ENCODE measurements at regions not wholly inside any gene's neighbourhood (a gene's known extent, or its start where the extent isn't known, plus 50 kb on each side); places are given as distances from the start of the nearest gene placed in this dataset.
"Not testable (repeated sequence)": the region's sequence is repeated elsewhere in the genome, so short reads cannot be mapped to it uniquely, and the experiment has no call there.

DNA sequence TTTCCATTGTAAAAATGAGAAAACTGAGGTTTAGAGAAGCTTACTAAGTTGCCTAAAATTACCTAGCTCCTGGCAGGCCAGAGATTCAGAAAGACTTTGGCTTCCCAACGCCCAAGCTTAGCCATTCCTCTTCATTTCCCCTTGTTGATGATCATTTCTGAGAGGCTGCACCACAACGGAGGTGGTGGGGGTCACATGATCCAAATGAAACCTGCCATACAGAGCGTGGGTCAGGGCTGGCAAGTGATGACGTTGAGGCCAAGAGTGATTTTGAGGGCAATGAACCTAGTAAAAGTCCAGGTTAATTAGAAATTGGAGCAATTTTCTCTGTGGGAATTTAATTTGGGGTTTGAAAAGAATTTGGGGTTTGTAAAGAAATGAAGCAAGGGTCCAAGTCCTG lies 109.9 kb downstream of the TMEM182 start:
- DNase-seq (ENCODE audit: low read depth): no peak

DNA sequence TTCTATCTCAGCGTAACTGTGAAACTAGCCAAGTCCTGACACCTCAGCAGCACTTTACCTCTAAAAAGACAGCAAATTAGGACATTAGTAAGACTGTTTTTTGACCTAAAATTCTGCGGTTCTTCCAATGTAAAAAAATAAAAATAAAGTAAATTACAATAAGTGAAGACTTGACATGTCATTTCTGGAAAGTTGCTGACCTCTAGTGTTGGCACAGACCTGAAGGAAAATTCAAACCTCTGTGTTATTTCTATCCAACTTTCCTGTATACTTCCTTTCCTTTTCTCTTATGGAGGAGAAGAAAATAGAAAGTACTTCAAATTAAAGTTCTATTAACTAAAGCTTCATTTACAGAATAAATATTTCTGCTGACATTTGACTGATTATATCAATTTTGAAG lies 110.6 kb downstream of the TMEM182 start:
- peak; percentile 2 for DNase-seq (ENCODE audit: low read depth)

DNA sequence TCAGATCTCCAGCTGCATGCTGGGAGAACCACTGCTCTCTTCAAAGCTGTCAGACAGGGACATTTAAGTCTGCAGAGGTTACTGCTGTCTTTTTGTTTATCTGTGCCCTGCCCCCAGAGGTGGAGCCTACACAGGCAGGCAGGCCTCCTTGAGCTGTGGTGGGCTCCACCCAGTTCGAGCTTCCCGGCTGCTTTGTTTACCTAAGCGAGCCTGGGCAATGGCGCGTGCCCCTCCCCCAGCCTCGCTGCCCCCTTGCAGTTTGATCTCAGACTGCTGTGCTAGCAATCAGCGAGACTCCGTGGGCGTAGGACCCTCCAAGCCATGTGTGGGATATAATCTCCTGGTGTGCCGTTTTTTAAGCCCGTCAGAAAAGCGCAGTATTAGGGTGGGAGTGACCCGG lies 117.7 kb downstream of the TMEM182 start:
- not testable (repeated sequence) for DNase-seq (ENCODE audit: low read depth)

DNA sequence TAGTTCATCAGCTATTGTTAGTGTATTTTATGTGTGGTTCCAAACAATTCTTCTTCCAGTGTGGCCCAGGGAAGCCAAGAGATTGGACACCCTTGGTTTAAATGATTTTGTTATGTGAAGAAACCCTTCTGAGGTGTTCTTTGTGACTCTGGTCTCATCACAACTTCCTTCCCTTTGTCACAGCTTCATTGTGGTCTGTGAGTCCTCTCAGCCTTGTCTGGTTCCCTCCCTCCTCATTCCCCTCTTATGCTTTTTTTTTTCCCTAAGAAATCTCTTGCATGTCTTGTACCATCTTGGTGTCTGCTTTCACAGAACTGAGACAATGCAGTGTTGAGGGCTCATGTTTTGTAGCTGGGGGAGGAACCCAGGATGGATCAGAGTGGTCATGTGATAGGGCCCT lies 118.9 kb downstream of the TMEM182 start:
- DNase-seq (ENCODE audit: low read depth): no peak

DNA sequence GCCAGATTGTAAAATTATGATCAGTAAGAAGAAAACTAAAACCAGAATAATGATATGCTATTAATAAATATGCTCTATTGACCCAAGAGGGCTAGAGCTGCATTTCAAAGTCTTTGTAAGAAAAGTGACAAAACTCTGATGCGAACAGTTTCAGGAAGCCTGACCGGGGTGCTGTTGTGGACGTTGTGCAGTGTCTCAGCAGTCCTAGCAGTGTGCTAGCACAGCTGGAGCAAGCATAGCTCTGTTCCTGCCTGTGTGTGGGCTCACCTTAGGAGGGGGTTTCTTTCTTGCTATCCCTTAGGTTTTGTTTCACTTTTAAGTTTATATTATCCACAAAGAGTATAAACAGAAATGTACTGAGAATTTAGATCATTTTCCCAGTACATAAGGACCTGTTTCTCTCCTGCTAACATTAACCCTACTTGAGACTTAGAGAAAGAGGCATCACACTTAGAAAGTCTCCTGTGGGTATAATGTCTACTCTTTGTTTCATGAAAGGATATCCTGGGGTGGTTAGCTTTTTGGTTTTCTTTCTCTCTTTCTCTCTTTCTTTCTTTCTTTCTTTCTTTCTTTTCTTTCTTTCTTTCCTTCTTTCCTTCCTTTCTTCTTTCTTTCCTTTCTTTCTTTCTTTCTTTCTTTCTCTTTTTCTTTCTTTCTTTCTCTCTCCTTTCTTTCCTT lies 124.5 kb downstream of the TMEM182 start:
- no peak for DNase-seq (ENCODE audit: low read depth)

DNA sequence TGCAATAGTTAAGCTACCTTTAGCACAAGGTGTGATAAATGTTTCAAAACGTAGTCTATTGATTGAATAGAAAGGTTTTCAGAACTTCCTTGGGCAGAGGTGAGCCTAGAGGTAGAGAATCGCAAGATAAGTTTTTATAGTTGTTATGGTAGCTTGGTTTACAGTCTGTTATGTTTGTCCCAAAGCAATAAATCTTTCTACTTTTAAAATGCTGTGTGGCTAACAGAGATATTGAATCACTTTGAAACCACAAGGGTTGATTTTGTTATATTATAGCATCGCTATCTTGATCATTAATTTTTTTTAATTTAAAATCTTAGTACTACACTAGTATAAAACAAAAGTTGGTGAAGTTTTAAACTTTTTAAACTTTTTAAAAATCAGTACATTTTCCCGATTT lies 126.7 kb downstream of the TMEM182 start:
- no peak for DNase-seq (ENCODE audit: low read depth)

DNA sequence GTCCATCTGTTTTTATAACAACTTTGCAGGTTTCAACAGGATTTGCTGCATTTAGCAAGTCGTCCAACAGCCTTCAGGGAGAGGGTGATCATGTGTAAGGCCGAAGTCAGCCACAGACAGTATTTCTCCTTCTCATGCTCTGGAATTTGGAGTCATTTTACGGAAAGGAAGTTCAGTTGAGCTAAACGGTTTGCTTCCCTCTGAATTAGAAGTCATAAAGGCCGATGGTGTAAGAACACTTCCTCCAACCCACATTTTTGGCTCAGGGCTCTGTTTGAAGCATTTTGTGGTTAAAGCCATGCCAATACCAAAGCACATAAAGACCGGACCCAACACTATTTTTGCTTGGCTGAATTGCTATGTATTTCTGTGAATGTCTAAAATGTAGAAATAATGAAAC lies 129.5 kb downstream of the TMEM182 start:
- no peak for DNase-seq (ENCODE audit: low read depth)

DNA sequence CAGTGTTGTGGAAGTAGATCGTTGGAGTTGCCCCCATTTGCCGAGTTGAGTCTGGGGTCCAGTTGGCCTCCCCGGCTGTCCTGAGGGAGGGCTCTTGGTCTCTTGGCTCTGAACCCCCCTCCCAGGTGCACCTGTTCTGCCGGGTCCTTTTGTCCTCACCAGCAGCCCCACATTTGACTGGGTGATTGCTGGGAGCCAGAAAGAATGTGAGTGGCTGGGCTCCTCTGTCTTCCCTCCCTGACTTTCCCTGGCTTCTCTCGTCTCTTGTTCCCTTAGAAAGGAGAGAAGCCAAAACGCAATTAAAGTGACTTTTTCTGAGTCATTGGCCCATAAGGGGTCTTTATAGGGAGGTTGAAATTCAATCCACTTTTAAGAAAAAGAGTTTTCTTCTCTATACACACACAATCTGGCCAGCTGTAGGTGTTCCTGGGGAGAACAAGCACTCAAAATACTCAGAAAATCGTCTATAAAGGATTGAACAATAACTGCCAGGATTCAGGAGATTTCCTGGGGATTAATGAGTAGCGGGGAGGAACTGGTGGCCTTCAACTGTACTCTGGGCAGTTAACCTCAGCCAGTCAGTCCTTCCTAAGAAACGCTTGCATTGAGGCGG lies 131.0 kb downstream of the TMEM182 start:
- no peak for DNase-seq (ENCODE audit: low read depth)

DNA sequence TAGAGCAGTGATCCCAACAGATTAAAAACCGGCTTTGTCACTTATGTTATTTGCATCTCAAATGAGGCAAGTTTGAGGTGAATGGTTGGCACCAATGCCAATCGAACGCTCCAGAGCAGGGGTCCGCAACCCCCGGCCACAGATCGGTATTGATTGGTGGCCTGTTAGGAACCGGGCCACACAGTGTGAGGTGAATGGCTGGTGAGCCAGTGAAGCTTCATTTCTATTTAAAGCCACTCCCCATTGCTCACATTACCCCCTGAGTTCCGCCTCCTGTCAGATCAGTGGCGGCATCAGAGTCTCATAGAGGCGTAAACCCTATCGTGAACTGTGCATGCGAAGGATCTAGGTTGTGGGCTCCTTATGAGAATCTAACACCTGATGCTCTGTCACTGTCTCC lies 132.0 kb downstream of the TMEM182 start:
- no peak for DNase-seq (ENCODE audit: low read depth)

DNA sequence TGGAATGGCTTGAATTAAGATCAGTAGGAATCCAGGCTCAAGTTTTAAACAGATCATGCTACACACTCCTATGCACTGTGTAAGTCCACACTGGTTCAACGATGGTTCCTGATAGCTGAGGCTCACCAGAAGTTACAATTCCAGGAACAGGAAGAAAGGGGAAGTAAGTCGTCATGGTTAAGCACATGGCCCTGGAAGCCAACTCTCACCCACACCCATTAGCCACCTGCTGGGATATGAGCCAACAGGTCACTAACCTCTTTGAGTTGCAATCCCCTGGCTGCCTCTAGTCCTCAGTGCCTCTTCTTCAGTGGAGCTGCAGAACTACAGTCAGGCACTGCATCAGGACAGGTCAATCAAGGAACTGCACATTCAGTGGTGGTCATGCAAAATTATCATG lies 133.5 kb downstream of the TMEM182 start:
- DNase-seq (ENCODE audit: low read depth): no peak

DNA sequence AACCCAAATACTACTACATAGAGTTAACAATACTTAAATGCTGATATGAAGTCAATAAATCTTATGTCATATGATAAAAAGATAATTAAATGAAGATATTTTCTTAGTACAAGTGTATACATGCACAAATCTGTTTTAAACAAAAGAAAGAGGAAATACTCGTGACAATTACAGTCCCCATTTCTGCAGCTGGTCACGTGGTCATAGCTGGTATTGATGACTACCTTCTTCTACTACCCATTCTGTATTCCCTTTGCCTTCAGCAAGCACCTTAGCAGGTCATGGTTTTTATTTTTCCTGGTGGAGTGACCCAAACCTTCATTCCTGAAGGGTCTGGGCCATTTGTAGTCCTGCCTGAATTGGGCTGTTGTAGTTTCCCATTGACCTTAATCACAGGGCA lies 147.4 kb downstream of the TMEM182 start:
- not testable (repeated sequence) for DNase-seq (ENCODE audit: low read depth)

DNA sequence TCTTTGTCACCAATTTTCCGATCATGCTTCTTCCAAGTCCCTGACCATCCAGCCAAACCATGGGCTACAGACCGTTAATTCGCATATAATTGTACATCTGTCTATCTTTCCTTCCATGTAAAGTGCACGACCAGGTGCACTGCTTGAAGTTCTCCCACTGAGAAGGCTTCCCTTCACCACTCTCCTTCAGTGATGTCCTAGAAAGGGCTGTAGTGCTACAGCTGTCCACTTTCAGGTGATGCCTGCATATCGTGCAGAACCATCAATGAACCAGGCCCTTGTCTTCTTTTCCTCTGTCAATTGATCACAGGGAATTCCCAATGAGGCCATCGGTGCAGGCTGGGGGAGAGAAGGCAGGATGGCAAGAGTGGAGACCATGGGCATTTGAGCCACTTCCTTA lies 148.9 kb downstream of the TMEM182 start:
- DNase-seq (ENCODE audit: low read depth): no peak

DNA sequence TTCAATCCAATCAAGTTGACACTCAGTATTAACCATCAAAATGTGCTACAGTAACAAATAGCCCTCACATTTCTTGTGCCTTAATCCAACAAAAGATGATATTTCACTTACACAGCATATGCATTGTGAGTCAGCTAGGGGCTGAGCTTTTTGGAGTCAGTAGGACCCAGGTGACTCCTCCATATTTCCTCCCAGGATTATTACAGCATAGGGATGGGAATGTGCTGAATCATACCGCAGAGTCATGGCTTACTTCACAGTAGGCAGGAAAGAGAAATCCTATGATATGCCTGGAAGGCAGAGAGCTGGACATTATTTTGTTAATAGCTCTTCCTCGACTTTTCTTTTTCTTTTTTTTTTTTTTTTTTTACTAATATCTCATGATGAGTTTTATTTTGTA lies 153.3 kb downstream of the TMEM182 start:
- peak; percentile 2 for DNase-seq (ENCODE audit: low read depth)

DNA sequence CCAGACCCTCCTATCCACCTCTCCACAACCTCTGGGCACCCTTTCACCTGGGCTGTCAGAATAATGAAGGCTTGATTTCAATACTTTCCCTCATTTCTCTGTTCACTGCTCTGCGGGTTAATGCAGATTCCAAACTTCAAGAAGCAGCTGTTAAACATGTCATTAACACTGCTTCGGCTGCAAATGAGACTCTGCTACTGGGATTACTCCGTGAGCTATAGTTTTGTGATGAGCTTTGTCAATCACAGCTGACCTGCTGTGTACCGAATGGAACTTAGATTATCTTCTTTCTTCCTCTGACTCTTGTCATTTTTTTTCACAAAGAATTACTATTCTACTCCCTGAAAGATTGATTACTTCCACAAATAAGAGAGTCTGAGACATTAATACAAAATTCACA lies 160.5 kb downstream of the TMEM182 start:
- no peak for DNase-seq (ENCODE audit: low read depth)

DNA sequence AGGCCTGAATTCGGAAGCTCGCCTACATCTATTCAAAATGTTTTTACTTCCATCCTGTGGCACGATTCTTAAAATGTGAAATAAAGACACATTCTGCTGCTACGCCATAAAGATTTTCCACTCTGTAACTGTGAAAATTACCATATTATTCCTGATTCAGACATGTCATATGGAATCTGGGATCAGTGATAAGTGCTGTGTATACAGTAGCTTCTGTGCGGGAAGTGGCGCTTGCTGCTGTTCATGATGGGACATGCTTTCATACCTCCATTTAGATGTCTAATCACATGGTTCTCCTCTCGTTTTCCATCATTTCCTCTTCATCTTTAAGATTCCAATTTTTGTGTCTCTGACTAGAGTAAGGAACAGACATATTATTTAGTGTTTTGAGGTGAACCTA lies 163.2 kb downstream of the TMEM182 start:
- no peak for DNase-seq (ENCODE audit: low read depth)

DNA sequence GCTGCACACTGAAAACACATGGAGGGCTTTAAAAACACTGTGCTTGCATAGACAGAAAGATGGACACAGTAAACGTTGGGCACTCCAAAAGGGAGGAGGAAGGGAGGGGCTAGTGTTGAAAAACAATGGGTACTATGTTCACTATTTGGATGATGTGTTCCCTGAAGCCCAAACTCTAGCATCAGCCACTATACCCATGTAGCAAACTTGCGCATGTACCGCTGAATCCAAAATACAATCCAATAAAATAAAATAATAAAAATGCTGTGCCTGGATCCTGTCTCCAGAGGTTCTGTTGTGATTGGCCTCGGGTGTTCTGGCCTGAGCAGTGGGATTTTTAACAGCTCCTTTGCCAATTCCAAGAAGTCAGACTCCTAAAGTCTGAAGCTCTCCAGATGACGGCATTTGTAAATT lies 166.0 kb downstream of the TMEM182 start:
- no peak for DNase-seq (ENCODE audit: low read depth)

DNA sequence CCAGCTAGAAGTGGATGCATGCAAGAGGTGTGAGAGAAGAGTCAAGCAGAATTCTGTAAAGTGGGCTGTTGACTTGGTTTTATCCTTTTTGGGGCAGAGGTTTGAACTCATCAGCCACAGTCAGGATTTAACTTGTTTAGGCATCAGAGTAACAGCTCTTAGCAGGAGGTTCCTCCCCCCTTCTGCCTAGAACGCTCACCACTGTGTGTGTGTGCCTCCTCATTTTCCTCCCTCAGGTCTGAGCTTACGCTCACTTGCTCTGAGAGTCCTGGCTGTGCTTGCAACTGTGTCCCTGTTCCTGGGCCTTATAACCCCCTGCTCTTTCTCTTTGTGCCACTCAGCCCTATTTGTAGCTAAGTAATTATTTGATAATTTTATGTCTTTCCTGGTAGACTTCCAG lies 167.9 kb downstream of the TMEM182 start:
- DNase-seq (ENCODE audit: low read depth): no peak

DNA sequence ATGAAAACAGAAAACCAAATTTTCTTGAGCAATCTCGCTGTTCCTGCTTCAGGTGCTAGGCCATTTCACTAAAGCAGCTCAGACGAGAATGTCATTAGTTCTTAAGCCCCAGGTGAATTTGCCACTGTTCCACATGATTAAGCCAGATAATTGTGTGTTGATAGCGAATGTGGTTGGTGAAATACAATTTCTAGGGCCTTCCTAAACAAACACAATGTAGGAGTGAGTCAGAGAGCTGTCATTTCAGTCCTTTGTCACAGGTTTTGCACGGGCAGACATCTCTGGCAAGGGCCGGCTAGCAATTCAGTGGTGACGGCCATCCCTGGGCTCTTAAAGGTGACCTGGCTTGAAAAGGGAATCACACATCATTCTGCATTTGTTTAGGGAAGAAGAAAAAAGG lies 170.7 kb downstream of the TMEM182 start:
- DNase-seq (ENCODE audit: low read depth): no peak

DNA sequence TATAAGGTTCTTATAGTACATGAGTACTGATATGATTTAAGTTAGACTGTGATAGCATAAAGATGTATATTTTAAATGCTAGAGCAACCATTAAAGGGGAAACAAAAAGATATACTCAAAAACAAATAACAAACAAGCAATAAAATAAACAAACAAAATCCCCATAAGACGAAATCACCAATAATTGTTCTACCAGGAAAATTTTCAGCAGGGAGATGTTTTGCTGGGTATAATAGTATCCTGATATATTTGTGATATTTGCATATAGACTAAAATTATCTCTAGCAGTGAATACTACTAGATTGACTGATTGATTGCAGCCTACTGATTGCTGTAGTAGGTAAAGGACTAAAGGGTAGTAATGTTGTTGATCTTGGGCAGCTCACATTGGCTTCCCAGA lies 177.4 kb downstream of the TMEM182 start:
- DNase-seq (ENCODE audit: low read depth): no peak

DNA sequence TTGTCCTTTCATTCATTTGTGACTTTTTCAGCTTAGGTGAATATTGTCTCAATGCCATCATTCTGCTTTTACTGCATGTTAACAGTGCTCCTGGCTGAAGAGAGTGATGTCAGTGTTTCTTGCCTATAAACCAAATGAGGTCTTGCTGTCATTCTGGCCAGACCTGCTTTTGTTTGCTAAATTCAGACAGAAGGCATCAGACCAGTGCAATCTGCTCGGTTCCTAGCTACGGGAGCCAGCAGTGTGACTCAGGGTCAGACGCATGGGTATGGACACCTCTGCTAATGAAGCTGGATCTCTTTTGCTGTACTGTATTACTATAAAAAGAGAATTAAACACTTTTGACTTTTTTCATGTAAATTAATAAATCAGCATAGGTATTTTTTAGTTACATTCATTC lies 178.9 kb downstream of the TMEM182 start:
- DNase-seq (ENCODE audit: low read depth): no peak

DNA sequence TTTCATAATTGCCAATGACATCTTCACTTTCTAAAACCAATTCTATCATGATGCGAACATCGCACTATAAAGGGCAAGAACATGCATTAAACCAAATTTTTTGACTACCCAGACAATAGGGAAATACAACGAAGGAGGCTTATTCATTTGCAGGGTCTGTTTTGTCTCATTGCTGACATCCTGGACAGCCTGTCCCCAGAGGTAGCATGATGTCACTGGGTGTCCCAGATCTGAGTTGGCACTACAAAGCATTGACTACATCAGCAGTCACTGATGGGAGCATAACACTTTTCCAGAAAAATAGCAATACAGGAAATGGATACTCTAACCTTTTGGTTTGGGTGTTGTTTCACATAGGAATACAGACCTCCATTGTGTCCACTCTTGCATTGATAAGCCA lies 180.3 kb downstream of the TMEM182 start:
- DNase-seq (ENCODE audit: low read depth): no peak

DNA sequence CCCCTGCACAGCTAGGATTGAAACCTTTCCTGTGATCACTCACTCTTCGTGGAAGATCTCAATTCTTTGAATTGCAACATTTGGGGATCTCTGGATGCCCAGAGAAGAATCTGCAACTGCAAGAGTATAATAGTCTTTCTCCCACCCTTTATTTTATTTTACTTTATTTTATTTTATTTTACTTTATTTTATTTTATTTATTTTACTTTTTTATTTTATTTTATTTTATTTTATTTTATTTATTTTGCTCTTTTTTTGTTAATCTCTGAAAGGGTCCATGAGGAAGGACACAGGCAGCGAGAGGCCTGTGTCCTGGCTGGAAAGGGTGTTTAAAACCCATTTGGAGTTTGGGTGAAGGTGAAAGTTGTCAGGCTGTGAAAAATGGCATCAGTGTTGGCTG lies 181.4 kb downstream of the TMEM182 start:
- DNase-seq (ENCODE audit: low read depth): no peak

DNA sequence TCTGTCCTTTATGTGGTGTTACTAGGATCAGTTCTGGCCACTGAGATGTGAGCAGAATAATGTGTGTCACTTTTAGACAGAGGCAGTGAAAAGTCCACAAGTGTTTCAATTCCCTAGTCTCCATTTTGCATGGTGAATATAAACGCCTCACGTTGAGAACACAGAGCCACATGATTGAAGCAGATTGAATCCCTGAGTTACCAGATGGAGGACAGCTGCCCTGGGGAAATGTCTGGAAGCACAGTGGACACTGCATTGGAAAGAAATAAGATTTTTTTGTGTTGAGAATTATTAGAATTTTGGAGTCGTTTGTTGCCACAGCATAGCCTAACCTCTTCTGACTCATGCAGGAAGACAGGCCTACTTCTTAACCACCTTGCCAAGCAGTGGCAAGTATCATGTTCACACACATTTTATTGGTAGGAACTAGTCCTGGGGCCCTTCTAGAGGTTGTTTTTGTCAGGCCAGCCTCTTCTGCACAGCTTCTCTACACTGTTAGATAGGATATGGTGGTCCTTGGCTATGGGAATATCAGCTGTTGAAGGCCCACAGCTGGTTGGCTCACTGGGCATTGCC lies 188.6 kb downstream of the TMEM182 start:
- no peak for DNase-seq (ENCODE audit: low read depth)

DNA sequence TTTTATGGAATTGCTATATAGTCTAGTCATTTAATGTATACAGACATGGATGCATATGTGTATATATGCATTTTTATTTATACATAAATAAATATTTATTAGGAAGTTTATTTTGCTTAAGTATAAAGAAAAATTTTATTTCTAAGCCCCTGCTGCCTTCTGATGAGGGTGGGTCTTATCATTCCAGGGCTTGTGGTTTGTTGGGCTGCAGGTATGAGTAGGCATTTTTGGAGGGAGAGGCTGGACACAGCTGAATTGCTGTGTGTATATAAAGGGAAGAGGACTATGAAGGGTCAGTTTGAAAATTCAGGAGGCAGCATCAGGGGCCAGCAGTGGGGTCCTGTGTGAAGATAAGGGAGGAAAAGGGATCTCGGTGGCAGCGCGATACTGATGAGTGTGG lies 189.4 kb downstream of the TMEM182 start:
- no peak for DNase-seq (ENCODE audit: low read depth)

Data from LHCN-M2 (cell line).